ENCODE measurements at regions not wholly inside any gene's neighbourhood (a gene's known extent, or its start where the extent isn't known, plus 50 kb on each side); places are given as distances from the start of the nearest gene placed in this dataset.

- no peaks in the 10 kb centered on the region for H3F3A ChIP-seq (ENCODE audit: insufficient read depth, low read length, poor library complexity, severe bottlenecking)
- H3K4me3 ChIP-seq (ENCODE audit: low read length), result no peak overlapping the region
- TF ChIP-seq TAF1 (IDR thresholded peaks at IDR 0.05; ENCODE audit: low read depth), result no peak
- TF ChIP-seq REST (IDR thresholded peaks at IDR 0.05; ENCODE audit: borderline replicate concordance), result no peak
- TF ChIP-seq SMC3 (conservative IDR thresholded peaks at IDR 0.05; ENCODE audit: poor library complexity), result no peak
- no peak for TF ChIP-seq POLR2AphosphoS5 (IDR thresholded peaks at IDR 0.05)
- TF ChIP-seq MXI1 (conservative IDR thresholded peaks at IDR 0.05; ENCODE audit: poor library complexity, severe bottlenecking), result no peak
- no peak for TF ChIP-seq EZH2 (IDR thresholded peaks at IDR 0.05; ENCODE audit: borderline replicate concordance, insufficient read depth, low read length, poor library complexity, severe bottlenecking)
- no peak for TF ChIP-seq EP300 (conservative IDR thresholded peaks at IDR 0.05; ENCODE audit: poor library complexity, severe bottlenecking)
- TF ChIP-seq, protein P1, sequence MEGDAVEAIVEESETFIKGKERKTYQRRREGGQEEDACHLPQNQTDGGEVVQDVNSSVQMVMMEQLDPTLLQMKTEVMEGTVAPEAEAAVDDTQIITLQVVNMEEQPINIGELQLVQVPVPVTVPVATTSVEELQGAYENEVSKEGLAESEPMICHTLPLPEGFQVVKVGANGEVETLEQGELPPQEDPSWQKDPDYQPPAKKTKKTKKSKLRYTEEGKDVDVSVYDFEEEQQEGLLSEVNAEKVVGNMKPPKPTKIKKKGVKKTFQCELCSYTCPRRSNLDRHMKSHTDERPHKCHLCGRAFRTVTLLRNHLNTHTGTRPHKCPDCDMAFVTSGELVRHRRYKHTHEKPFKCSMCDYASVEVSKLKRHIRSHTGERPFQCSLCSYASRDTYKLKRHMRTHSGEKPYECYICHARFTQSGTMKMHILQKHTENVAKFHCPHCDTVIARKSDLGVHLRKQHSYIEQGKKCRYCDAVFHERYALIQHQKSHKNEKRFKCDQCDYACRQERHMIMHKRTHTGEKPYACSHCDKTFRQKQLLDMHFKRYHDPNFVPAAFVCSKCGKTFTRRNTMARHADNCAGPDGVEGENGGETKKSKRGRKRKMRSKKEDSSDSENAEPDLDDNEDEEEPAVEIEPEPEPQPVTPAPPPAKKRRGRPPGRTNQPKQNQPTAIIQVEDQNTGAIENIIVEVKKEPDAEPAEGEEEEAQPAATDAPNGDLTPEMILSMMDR (IDR thresholded peaks at IDR 0.05; ENCODE audit: poor library complexity, severe bottlenecking), result no peak
- TF ChIP-seq RAD21 (conservative IDR thresholded peaks at IDR 0.05), result no peak
- H3K9ac ChIP-seq (ENCODE audit: low read length), result no peak overlapping the region
- no peak overlapping the region for H2AFZ ChIP-seq (ENCODE audit: low read depth, low read length)
- no peaks in the 10 kb centered on the region for H4K20me1 ChIP-seq (ENCODE audit: insufficient read depth)
- no peaks in the 10 kb centered on the region for H3K36me3 ChIP-seq (ENCODE audit: insufficient read depth, low read length)
- no peaks in the 10 kb centered on the region for H3K27me3 ChIP-seq (ENCODE audit: insufficient read depth, low read depth, low read length)
- H3K79me2 ChIP-seq (replicated peaks; ENCODE audit: insufficient read depth, low read length), result no peaks in the 10 kb centered on the region
- H3K9me2 ChIP-seq (ENCODE audit: insufficient read depth, low read length), result no peaks in the 10 kb centered on the region
- no peak overlapping the region for H3K27ac ChIP-seq (ENCODE audit: low read length)
- H3K4me2 ChIP-seq (ENCODE audit: low read length), result no peak overlapping the region
- H3K9me3 ChIP-seq (ENCODE audit: low read length), result no peaks in the 10 kb centered on the region
These were observed 367.3 kb upstream of the C2CD4B start for GRCh38 chr15:62532367-62532766.

DNA sequence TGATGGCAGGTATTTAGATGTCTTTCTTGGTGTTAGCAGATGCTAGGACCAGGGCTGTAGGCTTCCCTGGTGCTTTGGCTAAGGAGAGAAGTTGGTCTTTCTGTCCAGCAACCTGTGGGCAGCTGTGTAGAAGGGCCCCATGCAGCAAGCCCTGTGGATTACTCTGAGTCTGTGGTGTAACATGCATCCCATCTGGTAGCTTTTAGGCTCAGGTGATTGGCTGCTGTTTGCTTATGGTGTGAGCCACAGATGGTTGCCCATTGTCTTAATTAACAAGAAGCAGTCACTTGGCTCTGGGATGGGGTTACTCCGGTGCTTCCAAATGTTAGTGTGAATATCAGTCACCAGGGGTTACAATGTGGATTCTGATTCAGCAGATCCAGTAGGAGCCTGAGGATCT, 368.6 kb upstream of the C2CD4B start:
- Histone ChIP-seq H3K79me2 (replicated peaks; ENCODE audit: insufficient read depth, low read length) (no peaks in the 10 kb centered on the region), H3F3A (ENCODE audit: insufficient read depth, low read length, poor library complexity, severe bottlenecking) (no peaks in the 10 kb centered on the region), H3K4me2 (ENCODE audit: low read length) (no peak overlapping the region), H4K20me1 (ENCODE audit: insufficient read depth) (no peaks in the 10 kb centered on the region), H2AFZ (ENCODE audit: low read depth, low read length) (no peak overlapping the region), H3K9me2 (ENCODE audit: insufficient read depth, low read length) (no peaks in the 10 kb centered on the region), H3K9me3 (ENCODE audit: low read length) (no peaks in the 10 kb centered on the region), H3K27me3 (ENCODE audit: insufficient read depth, low read depth, low read length) (no peaks in the 10 kb centered on the region), H3K27ac (ENCODE audit: low read length) (no peak overlapping the region), H3K9ac (ENCODE audit: low read length) (no peak overlapping the region), H3K4me3 (ENCODE audit: low read length) (no peak overlapping the region), H3K36me3 (ENCODE audit: insufficient read depth, low read length) (no peaks in the 10 kb centered on the region)
- TF ChIP-seq EP300 (conservative IDR thresholded peaks at IDR 0.05; ENCODE audit: poor library complexity, severe bottlenecking) (no peak), SMC3 (conservative IDR thresholded peaks at IDR 0.05; ENCODE audit: poor library complexity) (no peak), POLR2AphosphoS5 (IDR thresholded peaks at IDR 0.05) (no peak), MXI1 (conservative IDR thresholded peaks at IDR 0.05; ENCODE audit: poor library complexity, severe bottlenecking) (no peak)
- TF ChIP-seq, protein P1 (IDR thresholded peaks at IDR 0.05; ENCODE audit: poor library complexity, severe bottlenecking), result no peak
